Pancreas (tissue), 10 donors: ENCODE measurements at regions not wholly inside any gene's neighbourhood (a gene's known extent, or its start where the extent isn't known, plus 50 kb on each side); places are given as distances from the start of the nearest gene placed in this dataset.

Experiments used
- ATAC-seq, 4 donors: fragments of 200-7000 bp; cut with Tn5 transposase; one replicate each; pipeline versions ENCODE4 v1.8.0 to v1.9.1; 2020; ENCODE audit warnings: mild to moderate bottlenecking in 4 of 4, moderate library complexity in 4 of 4
- DNase-seq, 6 donors: peaks; one replicate each; pipeline ENCODE4 v3.0.0-alpha.2; 2020
- FAIRE-seq: peaks from 2 replicates; lab custom pipeline; 2012; peaks lifted over from hg19 to GRCh38; lab: Jason Lieb, UNC
- H3K27ac ChIP-seq, 4 donors: fragments of 200-600 bp; sonication (generic); 1 replicate in 3 of 4; 2 replicates in 1 of 4; pipeline versions ENCODE4 v1.5.0 to v1.8.0; 2020
- H3K27me3 ChIP-seq, 4 donors: fragments of 200-600 bp; one replicate each; pipeline ENCODE4 v1.8.0; 2021
- H3K36me3 ChIP-seq, 3 donors: fragments of 200-600 bp; sonication (generic) in 1 of 3; one replicate each; pipeline versions ENCODE4 v1.5.0 to v1.8.0; 2020 to 2021
- H3K4me1 ChIP-seq, 3 donors: fragments of 200-600 bp; one replicate each; pipeline ENCODE4 v1.8.0; 2021
- H3K4me3 ChIP-seq, 4 donors: fragments of 200-600 bp; sonication (generic) in 2 of 4; one replicate each; pipeline versions ENCODE4 v1.5.0 to v1.8.0; 2020 to 2021
- H3K9me3 ChIP-seq, 4 donors: fragments of 200-600 bp; one replicate each; pipeline ENCODE4 v1.8.0; 2021
- CTCF ChIP-seq, 4 donors: fragments of 200-600 bp; sonication (generic) in 3 of 4; IDR thresholded peaks; one replicate each; pipeline versions ENCODE4 v1.5.0 to v1.8.0; 2021; ENCODE audit warnings: antibody characterized with exemption in 4 of 4
- WGBS, 2 donors: extraction: QIAGEN DNeasy Blood & Tissue Kit; methylation state at CpG; one replicate each; pipeline ENCODE4 v1.1.7; 2013; 5-methylcytosine and 5-hydroxymethylcytosine counted together
- intact Hi-C, 3 donors: fragments of 100-400 bp; cut with DNase I; formaldehyde crosslinking; loops; one replicate each; pipeline versions ENCODE4 v1.11.1 to v1.14.2; 2022
- donor health status: healthy with polysubstance abuse.
- donor health status: DM: no; HTN: no; CAD: no; lungs with moderate emphysema.
- donor health status: DM: no; HTN: no; CAD: no.
- donor health status: control.
- donor health status: control.
- donor health status: Bipolar disorder and iron deficiency.
- donor health status: DM: yes; HTN: yes; CAD: no.
- donor health status: DM: no; HTN: no; CAD: no.
- donor health status: DM: no; HTN: no; CAD: no.
- donor health status: DM: yes; HTN: yes; CAD: no.

GRCh38 chr5:40291338-40291737 is 388.4 kb upstream of the PTGER4 start:
- H3K36me3 ChIP-seq, result no peaks in the 10 kb centered on the region
- no peak overlapping the region for H3K27ac ChIP-seq
- H3K4me1 ChIP-seq, result no peaks in the 10 kb centered on the region
- no peak for FAIRE-seq
- H3K27me3 ChIP-seq, result no peaks in the 10 kb centered on the region
- no peak for DNase-seq
- 83 to 86% methylated on average over 2 of the region's 2 CpGs for WGBS, 2 donors
- TF ChIP-seq CTCF (IDR thresholded peaks at IDR 0.05), result no peak
- H3K4me3 ChIP-seq, result no peak overlapping the region
- intact Hi-C loops, result no loop called here
- ATAC-seq, result no peak
- no peaks in the 10 kb centered on the region for H3K9me3 ChIP-seq

- H3K4me3 ChIP-seq, result no peak overlapping the region
- intact Hi-C loops, result no loop called here
- DNase-seq, result no peak
- no peak overlapping the region for H3K27ac ChIP-seq
- no peaks in the 10 kb centered on the region for H3K9me3 ChIP-seq
- H3K4me1 ChIP-seq, result no peaks in the 10 kb centered on the region
- 75 to 81% methylated on average over 4 of the region's 4 CpGs for WGBS, 2 donors
- H3K36me3 ChIP-seq, result no peaks in the 10 kb centered on the region
- TF ChIP-seq CTCF (IDR thresholded peaks at IDR 0.05), result no peak
- no peak for ATAC-seq
- no peak for FAIRE-seq
- H3K27me3 ChIP-seq, result no peaks in the 10 kb centered on the region
Observed at GRCh38 chr5:40288800-40289485, 390.8 kb upstream of the PTGER4 start.

- Histone ChIP-seq H3K4me1 (no peaks in the 10 kb centered on the region), H3K27ac (no peak overlapping the region), H3K27me3 (no peaks in the 10 kb centered on the region), H3K9me3 (no peaks in the 10 kb centered on the region), H3K36me3 (no peaks in the 10 kb centered on the region), H3K4me3 (no peak overlapping the region)
- WGBS, 2 donors, result 64 to 90% methylated on average over 3 of the region's 3 CpGs
- ATAC-seq (no peak), DNase-seq (no peak), FAIRE-seq (no peak)
- no peak for TF ChIP-seq CTCF (IDR thresholded peaks at IDR 0.05)
- intact Hi-C loops, result no loop called here
Observed at GRCh38 chr5:40284863-40285262, 394.9 kb upstream of the PTGER4 start.

- no peak for ATAC-seq
- 73 to 77% methylated on average over 5 of the region's 5 CpGs for WGBS, 2 donors
- no peak for FAIRE-seq
- Histone ChIP-seq H3K36me3 (no peaks in the 10 kb centered on the region), H3K27ac (no peak overlapping the region), H3K9me3 (no peaks in the 10 kb centered on the region), H3K4me3 (no peak overlapping the region), H3K4me1 (no peaks in the 10 kb centered on the region), H3K27me3 (no peaks in the 10 kb centered on the region)
- no peak for TF ChIP-seq CTCF (IDR thresholded peaks at IDR 0.05)
- intact Hi-C loops, result no loop called here
- DNase-seq, result no peak
Observed at GRCh38 chr5:40278881-40279280, 400.8 kb upstream of the PTGER4 start.

- ATAC-seq, result no peak
Observed at GRCh38 chr5:40277161-40277906, 402.4 kb upstream of the PTGER4 start.

More at GRCh38 chr5:40277161-40277906, 402.4 kb upstream of the PTGER4 start:
- H3K27ac ChIP-seq, result no peak overlapping the region
- intact Hi-C loops, result no loop called here
- H3K4me1 ChIP-seq, result no peaks in the 10 kb centered on the region
- no peaks in the 10 kb centered on the region for H3K9me3 ChIP-seq
- no peaks in the 10 kb centered on the region for H3K27me3 ChIP-seq
- DNase-seq (no peak), FAIRE-seq (no peak)
- no peak overlapping the region for H3K4me3 ChIP-seq
- TF ChIP-seq CTCF (IDR thresholded peaks at IDR 0.05), result no peak
- 83 to 85% methylated on average over 4 of the region's 4 CpGs for WGBS, 2 donors
- H3K36me3 ChIP-seq, result no peaks in the 10 kb centered on the region
